ENCODE measurements at regions not wholly inside any gene's neighbourhood (a gene's known extent, or its start where the extent isn't known, plus 50 kb on each side); places are given as distances from the start of the nearest gene placed in this dataset.

DNA sequence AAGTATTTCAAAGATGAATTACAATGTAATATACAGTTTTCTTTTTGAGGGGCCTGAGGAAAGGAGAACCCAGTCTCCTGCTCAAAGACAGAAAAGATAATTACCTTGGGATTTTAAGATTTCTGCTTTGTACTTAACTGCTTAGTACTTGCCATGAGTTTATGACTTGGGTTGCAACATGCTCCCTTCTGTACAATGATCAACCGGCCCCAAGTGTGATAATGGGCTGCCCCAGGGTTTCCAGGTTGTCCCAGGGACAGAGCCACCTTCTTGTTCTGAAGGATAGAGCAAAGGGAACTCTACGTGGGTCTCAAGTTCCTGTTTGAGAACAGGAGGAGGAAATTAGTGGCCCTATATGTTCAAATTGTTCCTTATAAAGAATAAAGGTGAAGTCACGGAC lies 104.8 kb downstream of the ABHD5 start:
- TF ChIP-seq, protein P1, sequence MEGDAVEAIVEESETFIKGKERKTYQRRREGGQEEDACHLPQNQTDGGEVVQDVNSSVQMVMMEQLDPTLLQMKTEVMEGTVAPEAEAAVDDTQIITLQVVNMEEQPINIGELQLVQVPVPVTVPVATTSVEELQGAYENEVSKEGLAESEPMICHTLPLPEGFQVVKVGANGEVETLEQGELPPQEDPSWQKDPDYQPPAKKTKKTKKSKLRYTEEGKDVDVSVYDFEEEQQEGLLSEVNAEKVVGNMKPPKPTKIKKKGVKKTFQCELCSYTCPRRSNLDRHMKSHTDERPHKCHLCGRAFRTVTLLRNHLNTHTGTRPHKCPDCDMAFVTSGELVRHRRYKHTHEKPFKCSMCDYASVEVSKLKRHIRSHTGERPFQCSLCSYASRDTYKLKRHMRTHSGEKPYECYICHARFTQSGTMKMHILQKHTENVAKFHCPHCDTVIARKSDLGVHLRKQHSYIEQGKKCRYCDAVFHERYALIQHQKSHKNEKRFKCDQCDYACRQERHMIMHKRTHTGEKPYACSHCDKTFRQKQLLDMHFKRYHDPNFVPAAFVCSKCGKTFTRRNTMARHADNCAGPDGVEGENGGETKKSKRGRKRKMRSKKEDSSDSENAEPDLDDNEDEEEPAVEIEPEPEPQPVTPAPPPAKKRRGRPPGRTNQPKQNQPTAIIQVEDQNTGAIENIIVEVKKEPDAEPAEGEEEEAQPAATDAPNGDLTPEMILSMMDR (conservative IDR thresholded peaks at IDR 0.05; ENCODE audit: low read length) = no peak
- TF ChIP-seq EZH2phosphoT487 (IDR thresholded peaks at IDR 0.05; ENCODE audit: borderline replicate concordance) = no peak

Data from Loucy (cell line).